WTC11 (cell line): ENCODE measurements at regions not wholly inside any gene's neighbourhood (a gene's known extent, or its start where the extent isn't known, plus 50 kb on each side); places are given as distances from the start of the nearest gene placed in this dataset.

Experiments
- ATAC-seq: fragments of 200-7000 bp; cut with Tn5 transposase; 2 replicates; pipeline ENCODE4 v1.10.0; 2021; ENCODE audit warnings: mild to moderate bottlenecking, moderate library complexity
- CTCF ChIA-PET: fragments of 300-600 bp; sonication (Branson Sonifier 250); formaldehyde crosslinking; loops from one replicate; lab custom pipeline; 2021; ENCODE audit warnings: antibody characterized with exemption; lab: Charles Lee
- POLR2A ChIA-PET: fragments of 350-600 bp; sonication (Branson Sonifier 250); formaldehyde crosslinking; loops from one replicate; lab custom pipeline; 2021; ENCODE audit warnings: antibody characterized with exemption; lab: Charles Lee
- DNase-seq: peaks from one replicate; pipeline ENCODE4 v3.0.0; 2021; ENCODE audit warnings: low spot score
- H3K27ac Mint-ChIP-seq: 2 replicates; pipeline ENCODE4 v1.8.0; 2021; ENCODE audit warnings: mixed read lengths
- H3K27me3 Mint-ChIP-seq: 2 replicates; pipeline ENCODE4 v1.8.0; 2021; ENCODE audit warnings: low read depth, mild to moderate bottlenecking, moderate library complexity, mixed read lengths
- H3K36me3 Mint-ChIP-seq: 2 replicates; pipeline ENCODE4 v1.8.0; 2021; ENCODE audit warnings: mixed read lengths
- H3K4me1 Mint-ChIP-seq: 2 replicates; pipeline ENCODE4 v1.8.0; 2022; ENCODE audit warnings: mixed read lengths
- H3K4me3 Mint-ChIP-seq: 2 replicates; pipeline ENCODE4 v1.8.0; 2021; ENCODE audit warnings: mild to moderate bottlenecking, moderate library complexity, mixed read lengths
- H3K9me3 Mint-ChIP-seq: 2 replicates; pipeline ENCODE4 v1.8.0; 2021; ENCODE audit warnings: mixed read lengths
- ARID4B ChIP-seq: sonication (generic); formaldehyde crosslinking; IDR thresholded peaks from 2 replicates; pipeline ENCODE4 v1.8.0; 2023; ENCODE audit warnings: missing genetic modification reagents, mild to moderate bottlenecking, borderline replicate concordance
- ERG ChIP-seq: fragments of 250-450 bp; sonication (Bioruptor Pico); IDR thresholded peaks from 2 replicates; pipeline ENCODE4 v1.8.0; 2021; ENCODE audit warnings: mild to moderate bottlenecking
- ESRRA ChIP-seq: sonication (generic); formaldehyde crosslinking; IDR thresholded peaks from 2 replicates; pipeline ENCODE4 v1.8.1; 2022; ENCODE audit warnings: mild to moderate bottlenecking, missing genetic modification reagents, borderline replicate concordance
- GABPB1 ChIP-seq: sonication (generic); formaldehyde crosslinking; IDR thresholded peaks from 2 replicates; pipeline ENCODE4 v1.8.1; 2023; ENCODE audit warnings: mild to moderate bottlenecking, missing genetic modification reagents
- GTF2I ChIP-seq: fragments of 250-450 bp; sonication (Bioruptor Pico); conservative IDR thresholded peaks from 2 replicates; pipeline ENCODE4 v1.4.0; 2021; ENCODE audit warnings: mild to moderate bottlenecking
- IRF2 ChIP-seq: sonication (generic); formaldehyde crosslinking; IDR thresholded peaks from 2 replicates; pipeline ENCODE4 v1.8.0; 2022; ENCODE audit warnings: low read depth, missing genetic modification reagents, borderline replicate concordance
- JUN ChIP-seq: sonication (generic); formaldehyde crosslinking; IDR thresholded peaks from 2 replicates; pipeline ENCODE4 v1.8.0; 2023; ENCODE audit warnings: mild to moderate bottlenecking, missing genetic modification reagents
- MAX ChIP-seq: sonication (generic); formaldehyde crosslinking; IDR thresholded peaks from 2 replicates; pipeline ENCODE4 v1.8.0; 2022; ENCODE audit warnings: mild to moderate bottlenecking, missing genetic modification reagents
- NR2C2 ChIP-seq: sonication (generic); formaldehyde crosslinking; IDR thresholded peaks from 2 replicates; pipeline ENCODE4 v1.8.0; 2022; ENCODE audit warnings: mild to moderate bottlenecking, missing genetic modification reagents
- OVOL2 ChIP-seq: fragments of 250-450 bp; sonication (Bioruptor Pico); IDR thresholded peaks from 2 replicates; pipeline ENCODE4 v1.9.0; 2021; ENCODE audit warnings: mild to moderate bottlenecking, borderline replicate concordance
- PRDM15 ChIP-seq: sonication (generic); formaldehyde crosslinking; IDR thresholded peaks from 2 replicates; pipeline ENCODE4 v1.8.0; 2022; ENCODE audit warnings: missing genetic modification reagents
- RORB ChIP-seq: fragments of 250-450 bp; sonication (Bioruptor Pico); IDR thresholded peaks from 2 replicates; pipeline ENCODE4 v1.9.0; 2021; ENCODE audit warnings: mild to moderate bottlenecking
- SMAD3 ChIP-seq: sonication (generic); formaldehyde crosslinking; IDR thresholded peaks from 2 replicates; pipeline ENCODE4 v1.8.0; 2022; ENCODE audit warnings: missing genetic modification reagents, mild to moderate bottlenecking, borderline replicate concordance
- SP1 ChIP-seq: sonication (generic); formaldehyde crosslinking; conservative IDR thresholded peaks from 2 replicates; pipeline ENCODE4 v1.8.1; 2022; ENCODE audit warnings: missing genetic modification reagents
- TCF7 ChIP-seq: sonication (generic); formaldehyde crosslinking; IDR thresholded peaks from 2 replicates; pipeline ENCODE4 v1.8.0; 2022; ENCODE audit warnings: mild to moderate bottlenecking, low read depth, missing genetic modification reagents, moderate library complexity
- TEAD1 ChIP-seq: sonication (generic); formaldehyde crosslinking; IDR thresholded peaks from 2 replicates; pipeline ENCODE4 v1.8.0; 2022; ENCODE audit warnings: mild to moderate bottlenecking, missing genetic modification reagents
- TP53 ChIP-seq: sonication (generic); formaldehyde crosslinking; IDR thresholded peaks from 2 replicates; pipeline ENCODE4 v1.8.1; 2023; ENCODE audit warnings: mild to moderate bottlenecking, missing genetic modification reagents
- ZBTB21 ChIP-seq: sonication (generic); formaldehyde crosslinking; IDR thresholded peaks from 2 replicates; pipeline ENCODE4 v1.8.1; 2023; ENCODE audit warnings: mild to moderate bottlenecking, missing genetic modification reagents, borderline replicate concordance
- ZNF317 ChIP-seq: sonication (generic); formaldehyde crosslinking; IDR thresholded peaks from 2 replicates; pipeline ENCODE4 v1.8.1; 2023; ENCODE audit warnings: low read depth, mild to moderate bottlenecking, moderate library complexity, missing genetic modification reagents, borderline replicate concordance

- Mint-ChIP-seq H3K4me1 (peaks cover 15% of the 10 kb centered on the region), H3K4me3 (no peak overlapping the region), H3K27me3 (no peaks in the 10 kb centered on the region; the same call in 1 of the 2 replicates), H3K36me3 (no peaks in the 10 kb centered on the region), H3K9me3 (peaks cover 6% of the 10 kb centered on the region), H3K27ac (no peak overlapping the region)
- DNase-seq (no peak), ATAC-seq (no peak)
- ChIA-PET POLR2A (no interaction called here), CTCF (no interaction called here)
- TF ChIP-seq ZBTB21: no peak
- no peak for TF ChIP-seq GABPB1 (CRISPR knock-in tag)
- TF ChIP-seq TCF7 (CRISPR knock-in tag): no peak
- no peak for TF ChIP-seq ZNF317 (CRISPR knock-in tag)
- no peak for TF ChIP-seq SMAD3 (CRISPR knock-in tag)
- TF ChIP-seq NR2C2 (CRISPR knock-in tag): no peak
- TF ChIP-seq ERG: no peak
- no peak for TF ChIP-seq SP1 (CRISPR knock-in tag)
- TF ChIP-seq TEAD1 (CRISPR knock-in tag): no peak
- no peak for TF ChIP-seq PRDM15 (CRISPR knock-in tag)
- TF ChIP-seq JUN: no peak
- TF ChIP-seq TP53 (CRISPR knock-in tag): no peak
- TF ChIP-seq MAX (CRISPR knock-in tag): no peak
- TF ChIP-seq ARID4B (CRISPR knock-in tag): no peak
- TF ChIP-seq ESRRA (CRISPR knock-in tag): no peak
- TF ChIP-seq RORB (CRISPR knock-in tag): no peak
- no peak for TF ChIP-seq OVOL2 (CRISPR knock-in tag)
- no peak for TF ChIP-seq GTF2I (CRISPR knock-in tag)
- TF ChIP-seq IRF2 (CRISPR knock-in tag): no peak
These were observed 254.9 kb downstream of the ACTL7B start for GRCh38 chr9:108600896-108601295.
